ENCODE measurements at regions not wholly inside any gene's neighbourhood (a gene's known extent, or its start where the extent isn't known, plus 50 kb on each side); places are given as distances from the start of the nearest gene placed in this dataset.

GRCh38 chr5:15263406-15263805 is 236.6 kb upstream of the FBXL7 start:
- DNase-seq (no peak), ATAC-seq (ENCODE audit: low read depth) (no peak)
- Mint-ChIP-seq H3K4me3 (no peak overlapping the region), H3K4me1 (no peaks in the 10 kb centered on the region), H3K27me3 (no peaks in the 10 kb centered on the region), H3K9me3 (ENCODE audit: insufficient read depth) (no peaks in the 10 kb centered on the region), H3K27ac (no peak overlapping the region)
- H3K4me1 ChIP-seq (ENCODE audit: control insufficient read depth in 2 of 2, insufficient read depth in 2 of 2, low read length in 2 of 2) = no peaks in the 10 kb centered on the region
- POLR2A ChIA-PET = no interaction called here
- CTCF ChIA-PET = no interaction called here
- no peak overlapping the region for H3K4me2 ChIP-seq (replicated peaks; ENCODE audit: low read depth, low read length, poor library complexity, severe bottlenecking)
- H3K4me3 ChIP-seq (ENCODE audit: control extremely low read depth in 1 of 5, extremely low read depth in 1 of 5, insufficient read depth in 1 of 5, low read depth in 2 of 5, low read length in 4 of 5) = no peak overlapping the region
- H3K27ac ChIP-seq (ENCODE audit: low read length in 2 of 2) = no peak overlapping the region
- H4K20me1 ChIP-seq (ENCODE audit: control insufficient read depth, insufficient read depth, low read length, poor library complexity, severe bottlenecking) = no peaks in the 10 kb centered on the region
- peaks cover 0 to 4% (median under 1%) of the 10 kb centered on the region in 3 donors for H3K9me3 ChIP-seq (ENCODE audit: control extremely low read depth in 1 of 3, control insufficient read depth in 2 of 3, insufficient read depth in 1 of 3, low read length in 2 of 3)
- no peak overlapping the region for H2AFZ ChIP-seq (ENCODE audit: insufficient read depth, low read depth, low read length, poor library complexity, severe bottlenecking)
- no peaks in the 10 kb centered on the region for H3K79me2 ChIP-seq (ENCODE audit: control insufficient read depth, insufficient read depth, low read length)
- WGBS (ENCODE audit: insufficient coverage) = 80% methylated on average over 1 of the region's 2 CpGs
- H3K27me3 ChIP-seq (replicated peaks in 1 of 4; ENCODE audit: control extremely low read depth in 1 of 4, control insufficient read depth in 3 of 4, insufficient read depth in 4 of 4, low read length in 3 of 4) = no peaks in the 10 kb centered on the region
- intact Hi-C loops (cut with micrococcal nuclease) = no loop called here
- TF ChIP-seq, protein P1, sequence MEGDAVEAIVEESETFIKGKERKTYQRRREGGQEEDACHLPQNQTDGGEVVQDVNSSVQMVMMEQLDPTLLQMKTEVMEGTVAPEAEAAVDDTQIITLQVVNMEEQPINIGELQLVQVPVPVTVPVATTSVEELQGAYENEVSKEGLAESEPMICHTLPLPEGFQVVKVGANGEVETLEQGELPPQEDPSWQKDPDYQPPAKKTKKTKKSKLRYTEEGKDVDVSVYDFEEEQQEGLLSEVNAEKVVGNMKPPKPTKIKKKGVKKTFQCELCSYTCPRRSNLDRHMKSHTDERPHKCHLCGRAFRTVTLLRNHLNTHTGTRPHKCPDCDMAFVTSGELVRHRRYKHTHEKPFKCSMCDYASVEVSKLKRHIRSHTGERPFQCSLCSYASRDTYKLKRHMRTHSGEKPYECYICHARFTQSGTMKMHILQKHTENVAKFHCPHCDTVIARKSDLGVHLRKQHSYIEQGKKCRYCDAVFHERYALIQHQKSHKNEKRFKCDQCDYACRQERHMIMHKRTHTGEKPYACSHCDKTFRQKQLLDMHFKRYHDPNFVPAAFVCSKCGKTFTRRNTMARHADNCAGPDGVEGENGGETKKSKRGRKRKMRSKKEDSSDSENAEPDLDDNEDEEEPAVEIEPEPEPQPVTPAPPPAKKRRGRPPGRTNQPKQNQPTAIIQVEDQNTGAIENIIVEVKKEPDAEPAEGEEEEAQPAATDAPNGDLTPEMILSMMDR (IDR thresholded peaks at IDR 0.05) = no peak
- TF ChIP-seq EZH2 (IDR thresholded peaks at IDR 0.05; ENCODE audit: borderline replicate concordance, insufficient read depth, low read depth, low read length, poor library complexity, severe bottlenecking) = no peak
- H3K36me3 ChIP-seq (replicated peaks in 1 of 2; ENCODE audit: control extremely low read depth in 1 of 2, control insufficient read depth in 1 of 2, extremely low read depth in 1 of 2, insufficient read depth in 2 of 2, low read length in 1 of 2) = no peaks in the 10 kb centered on the region
- H3K9ac ChIP-seq (ENCODE audit: low read length) = no peak overlapping the region

GRCh38 chr5:15261269-15261995 is 238.5 kb upstream of the FBXL7 start:
- H3K4me2 ChIP-seq (replicated peaks; ENCODE audit: low read depth, low read length, poor library complexity, severe bottlenecking) = no peak overlapping the region

More at GRCh38 chr5:15261269-15261995, 238.5 kb upstream of the FBXL7 start:
- Histone ChIP-seq H3K4me3 (ENCODE audit: control extremely low read depth in 1 of 5, extremely low read depth in 1 of 5, insufficient read depth in 1 of 5, low read depth in 2 of 5, low read length in 4 of 5) (no peak overlapping the region), H3K9me3 (ENCODE audit: control extremely low read depth in 1 of 3, control insufficient read depth in 2 of 3, insufficient read depth in 1 of 3, low read length in 2 of 3) (peaks cover 0 to 3% (median 0%) of the 10 kb centered on the region in 3 donors), H3K36me3 (replicated peaks in 1 of 2; ENCODE audit: control extremely low read depth in 1 of 2, control insufficient read depth in 1 of 2, extremely low read depth in 1 of 2, insufficient read depth in 2 of 2, low read length in 1 of 2) (no peaks in the 10 kb centered on the region), H3K4me1 (ENCODE audit: control insufficient read depth in 2 of 2, insufficient read depth in 2 of 2, low read length in 2 of 2) (no peaks in the 10 kb centered on the region), H2AFZ (ENCODE audit: insufficient read depth, low read depth, low read length, poor library complexity, severe bottlenecking) (no peak overlapping the region), H4K20me1 (ENCODE audit: control insufficient read depth, insufficient read depth, low read length, poor library complexity, severe bottlenecking) (no peaks in the 10 kb centered on the region), H3K9ac (ENCODE audit: low read length) (no peak overlapping the region), H3K79me2 (ENCODE audit: control insufficient read depth, insufficient read depth, low read length) (no peaks in the 10 kb centered on the region), H3K27ac (ENCODE audit: low read length in 2 of 2) (no peak overlapping the region), H3K27me3 (replicated peaks in 1 of 4; ENCODE audit: control extremely low read depth in 1 of 4, control insufficient read depth in 3 of 4, insufficient read depth in 4 of 4, low read length in 3 of 4) (no peaks in the 10 kb centered on the region)
- Mint-ChIP-seq H3K4me1 (no peaks in the 10 kb centered on the region), H3K27me3 (no peaks in the 10 kb centered on the region), H3K9me3 (ENCODE audit: insufficient read depth) (no peaks in the 10 kb centered on the region), H3K27ac (no peak overlapping the region), H3K4me3 (no peak overlapping the region)
- CTCF ChIA-PET = no interaction called here
- ATAC-seq (ENCODE audit: low read depth) = no peak
- TF ChIP-seq, protein P1 (IDR thresholded peaks at IDR 0.05) = no peak
- TF ChIP-seq EZH2 (IDR thresholded peaks at IDR 0.05; ENCODE audit: borderline replicate concordance, insufficient read depth, low read depth, low read length, poor library complexity, severe bottlenecking) = no peak
- intact Hi-C loops (cut with micrococcal nuclease) = no loop called here
- DNase-seq = no peak
- POLR2A ChIA-PET = no interaction called here

Measured in B cell (primary cell).